ENCODE measurements at regions not wholly inside any gene's neighbourhood (a gene's known extent, or its start where the extent isn't known, plus 50 kb on each side); places are given as distances from the start of the nearest gene placed in this dataset.

GRCh38 chr20:40809361-40809760 lies 120.3 kb upstream of the MAFB start:
- DNase-seq = no peak

- no peak for DNase-seq
Measured at GRCh38 chr20:40810332-40811000, 121.4 kb upstream of the MAFB start.

- no peak for DNase-seq
Measured at GRCh38 chr20:40811004-40811403, 122.0 kb upstream of the MAFB start.

- DNase-seq = no peak
Measured at GRCh38 chr20:40811660-40812414, 122.8 kb upstream of the MAFB start.

- no peak for DNase-seq
Measured at GRCh38 chr20:40812415-40812925, 123.4 kb upstream of the MAFB start.

GRCh38 chr20:40813029-40813431 lies 124.0 kb upstream of the MAFB start:
- no peak for DNase-seq

GRCh38 chr20:40813708-40814630 lies 124.9 kb upstream of the MAFB start:
- DNase-seq = no peak

- DNase-seq = no peak
Measured at GRCh38 chr20:40814631-40814960, 125.6 kb upstream of the MAFB start.

GRCh38 chr20:40815156-40816038 lies 126.4 kb upstream of the MAFB start:
- no peak for DNase-seq

- no peak for DNase-seq
Measured at GRCh38 chr20:40816039-40816352, 127.0 kb upstream of the MAFB start.

- DNase-seq = no peak
Measured at GRCh38 chr20:40821429-40821828, 132.4 kb upstream of the MAFB start.

GRCh38 chr20:40826699-40827098 lies 137.7 kb upstream of the MAFB start:
- DNase-seq = no peak

- no peak for DNase-seq
Measured at GRCh38 chr20:40835321-40835720, 146.3 kb upstream of the MAFB start.

GRCh38 chr20:40838509-40838908 lies 149.5 kb upstream of the MAFB start:
- DNase-seq = no peak

- DNase-seq = no peak
Measured at GRCh38 chr20:40843251-40843650, 154.2 kb upstream of the MAFB start.

GRCh38 chr20:40844332-40844731 lies 155.3 kb upstream of the MAFB start:
- no peak for DNase-seq

GRCh38 chr20:40848096-40848495 lies 159.1 kb upstream of the MAFB start:
- no peak for DNase-seq

- no peak for DNase-seq
Measured at GRCh38 chr20:40848526-40848925, 159.5 kb upstream of the MAFB start.

- no peak for DNase-seq
Measured at GRCh38 chr20:40849456-40849855, 160.4 kb upstream of the MAFB start.

- no peak for DNase-seq
Measured at GRCh38 chr20:40851051-40851450, 162.0 kb upstream of the MAFB start.

- no peak for DNase-seq
Measured at GRCh38 chr20:40855269-40855668, 166.2 kb upstream of the MAFB start.

- DNase-seq = no peak
Measured at GRCh38 chr20:40856653-40857052, 167.6 kb upstream of the MAFB start.

GRCh38 chr20:40860487-40860902 lies 168.1 kb upstream of the TOP1 start:
- no peak for DNase-seq

Data from activated CD4-positive, alpha-beta T cell treated with anti-CD3 and anti-CD28 coated beads, Interleukin-2, amount 50 U/mL, for 4 hours (primary cell).